B cell (primary cell): ENCODE measurements at regions not wholly inside any gene's neighbourhood (a gene's known extent, or its start where the extent isn't known, plus 50 kb on each side); places are given as distances from the start of the nearest gene placed in this dataset.

Experiments
- ATAC-seq: fragments of 200-7000 bp; cut with Tn5 transposase; one replicate; pipeline ENCODE4 v1.10.0; 2021; ENCODE audit warnings: low read depth, mild to moderate bottlenecking, moderate number of reproducible peaks, moderate library complexity
- CTCF ChIA-PET: fragments of 350-600 bp; sonication (Branson Sonifier 250); formaldehyde crosslinking; loops from one replicate; lab custom pipeline; 2021; ENCODE audit warnings: antibody characterized with exemption, inconsistent platforms; lab: Charles Lee
- POLR2A ChIA-PET: fragments of 350-600 bp; sonication (Branson Sonifier 250); formaldehyde crosslinking; loops from one replicate; lab custom pipeline; 2021; ENCODE audit warnings: antibody characterized with exemption; lab: Charles Lee
- DNase-seq: peaks from one replicate; pipeline ENCODE4 v3.0.0; 2013
- H2AFZ ChIP-seq: 2 replicates; pipeline ENCODE4 v1.6.1; 2012; ENCODE audit warnings: mild to moderate bottlenecking, low read depth, low read length; ENCODE audit not compliant: insufficient read depth, poor library complexity, severe bottlenecking
- H3K27ac ChIP-seq, 2 donors: 1 replicate in 1 of 2; 2 replicates in 1 of 2; pipeline ENCODE4 v1.5.1; 2012 to 2013; ENCODE audit warnings: low read length in 2 of 2, mild to moderate bottlenecking in 2 of 2, moderate library complexity in 1 of 2
- H3K27me3 ChIP-seq, 4 experiments: fragments of 200-600 bp in 1 of 4; sonication (generic) in 1 of 4; replicated peaks in 1 of 4; 1 replicate in 2 of 4; 2 replicates in 2 of 4; pipeline versions ENCODE4 v1.6.1 to v1.7.0; 2013 to 2016; ENCODE audit warnings: low read length in 3 of 4, mild to moderate bottlenecking in 2 of 4, mixed read lengths in 1 of 4, moderate library complexity in 1 of 4; ENCODE audit not compliant: insufficient read depth in 4 of 4, control insufficient read depth in 3 of 4; ENCODE audit errors: control extremely low read depth in 1 of 4
- H3K36me3 ChIP-seq, 2 experiments: replicated peaks in 1 of 2; 1 replicate in 1 of 2; 2 replicates in 1 of 2; pipeline versions ENCODE4 v1.6.1 to v1.7.1; 2013; ENCODE audit warnings: low read length in 1 of 2; ENCODE audit not compliant: insufficient read depth in 2 of 2, control insufficient read depth in 1 of 2; ENCODE audit errors: control extremely low read depth in 1 of 2, extremely low read depth in 1 of 2
- H3K4me1 ChIP-seq, 2 donors: fragments of 200-600 bp in 1 of 2; sonication (generic) in 1 of 2; 1 replicate in 1 of 2; 2 replicates in 1 of 2; pipeline versions ENCODE4 v1.5.1 to v1.6.1; 2013 to 2017; ENCODE audit warnings: low read length in 2 of 2; ENCODE audit not compliant: control insufficient read depth in 2 of 2, insufficient read depth in 2 of 2
- H3K4me2 ChIP-seq: replicated peaks from 2 replicates; pipeline ENCODE3; 2012; ENCODE audit warnings: mild to moderate bottlenecking, low read depth, low read length; ENCODE audit not compliant: poor library complexity, severe bottlenecking
- H3K4me3 ChIP-seq, 5 experiments: fragments of 200-600 bp in 1 of 5; sonication (generic) in 1 of 5; 1 replicate in 3 of 5; 2 replicates in 2 of 5; pipeline versions ENCODE4 v1.5.1 to v1.7.0; 2011 to 2016; ENCODE audit warnings: low read length in 4 of 5, mild to moderate bottlenecking in 4 of 5, low read depth in 2 of 5, control low read depth in 1 of 5, moderate library complexity in 1 of 5; ENCODE audit not compliant: insufficient read depth in 1 of 5; ENCODE audit errors: control extremely low read depth in 1 of 5, extremely low read depth in 1 of 5
- H3K79me2 ChIP-seq: fragments of 200-600 bp; sonication (generic); one replicate; pipeline ENCODE4 v1.6.0; 2016; ENCODE audit warnings: low read length; ENCODE audit not compliant: control insufficient read depth, insufficient read depth
- H3K9ac ChIP-seq: fragments of 200-600 bp; sonication (generic); 2 replicates; pipeline ENCODE4 v1.6.1; 2017; ENCODE audit warnings: mild to moderate bottlenecking, low read length, moderate library complexity
- H3K9me3 ChIP-seq, 3 donors: one replicate each; pipeline versions ENCODE4 v1.6.1 to v1.7.1; 2013; ENCODE audit warnings: low read length in 2 of 3; ENCODE audit not compliant: control insufficient read depth in 2 of 3, insufficient read depth in 1 of 3; ENCODE audit errors: control extremely low read depth in 1 of 3
- H4K20me1 ChIP-seq: 2 replicates; pipeline ENCODE4 v1.6.0; 2012; ENCODE audit warnings: mild to moderate bottlenecking, low read length; ENCODE audit not compliant: insufficient read depth, control insufficient read depth, poor library complexity, severe bottlenecking
- H3K27ac Mint-ChIP-seq: one replicate; pipeline ENCODE4 v1.8.0; 2021; ENCODE audit warnings: mixed read lengths
- H3K27me3 Mint-ChIP-seq: one replicate; pipeline ENCODE4 v1.8.0; 2021; ENCODE audit warnings: mixed read lengths
- H3K4me1 Mint-ChIP-seq: one replicate; pipeline ENCODE4 v1.8.0; 2021; ENCODE audit warnings: mixed read lengths
- H3K4me3 Mint-ChIP-seq: one replicate; pipeline ENCODE4 v1.8.0; 2021; ENCODE audit warnings: mixed read lengths
- H3K9me3 Mint-ChIP-seq: one replicate; pipeline ENCODE4 v1.8.0; 2022; ENCODE audit warnings: mixed read lengths; ENCODE audit not compliant: insufficient read depth
- EZH2 ChIP-seq: IDR thresholded peaks from 2 replicates; pipeline ENCODE4 v1.6.1; 2012; ENCODE audit warnings: borderline replicate concordance, low read depth, mild to moderate bottlenecking, moderate library complexity, low read length; ENCODE audit not compliant: insufficient read depth, poor library complexity, severe bottlenecking
- WGBS: methylation state at CpG from one replicate; pipeline ENCODE4 v1.1.5; 2013; ENCODE audit warnings: missing lambda C conversion rate; ENCODE audit not compliant: insufficient coverage; 5-methylcytosine and 5-hydroxymethylcytosine counted together
- intact Hi-C: fragments of 100-400 bp; cut with micrococcal nuclease; formaldehyde crosslinking; loops from one replicate; pipeline ENCODE4 v1.10.0; 2022
- TF ChIP-seq, protein P1 (sequence below): fragments of 200-600 bp; IDR thresholded peaks from one replicate; pipeline ENCODE4 v1.8.0; 2022; ENCODE audit warnings: antibody characterized with exemption, mild to moderate bottlenecking

DNA sequence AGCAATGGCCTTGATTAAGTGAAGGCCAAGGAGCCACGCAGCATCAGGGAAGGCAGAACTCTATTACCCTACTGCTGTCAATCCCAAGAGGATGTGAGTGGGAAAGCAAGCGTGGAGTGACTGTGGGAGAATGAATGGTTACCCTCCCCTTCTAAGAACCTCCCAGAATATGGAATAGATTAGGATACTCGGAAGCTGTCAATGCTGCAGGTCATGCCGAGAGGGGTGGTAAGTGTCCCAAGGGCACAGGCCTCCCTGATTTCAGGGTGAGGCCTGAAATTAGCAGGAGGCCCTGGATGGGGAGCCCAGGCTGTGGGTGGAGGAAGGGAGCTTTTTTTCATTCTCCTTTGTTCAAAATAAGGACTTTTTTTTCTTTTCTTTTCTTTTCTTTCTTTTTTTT is 179.9 kb upstream of the JAG1 start:
- H3K4me2 ChIP-seq = no peak overlapping the region
- no peak overlapping the region for H3K4me3 Mint-ChIP-seq
- no peaks in the 10 kb centered on the region for H3K27me3 ChIP-seq

DNA sequence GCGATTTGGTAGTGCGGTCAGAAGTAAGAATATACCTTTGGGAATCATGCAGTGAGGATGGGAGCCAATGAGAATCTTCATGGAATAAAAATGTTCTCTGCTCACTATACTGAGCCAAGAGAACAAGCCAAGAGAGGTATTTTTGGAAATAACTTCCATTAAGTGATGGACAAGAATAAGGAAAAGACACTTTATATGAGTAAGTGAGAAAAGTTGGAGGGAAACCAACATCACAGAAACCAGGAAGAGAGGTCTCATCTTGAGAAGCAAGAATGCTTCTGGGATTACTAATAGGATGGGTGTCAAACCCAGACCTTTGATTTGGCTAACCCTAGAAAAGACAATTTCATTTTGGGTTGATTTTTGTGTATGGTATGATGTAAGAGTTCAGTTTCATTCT is 181.2 kb upstream of the JAG1 start:
- H3K27me3 Mint-ChIP-seq = no peaks in the 10 kb centered on the region
- H3K4me1 Mint-ChIP-seq = no peaks in the 10 kb centered on the region
- ChIA-PET POLR2A (no interaction called here), CTCF (no interaction called here)
- no peaks in the 10 kb centered on the region for H3K79me2 ChIP-seq
- H3K4me2 ChIP-seq = no peak overlapping the region
- no peak overlapping the region for H2AFZ ChIP-seq
- H3K27me3 ChIP-seq = no peaks in the 10 kb centered on the region
- no peak overlapping the region for H3K4me3 ChIP-seq
- ATAC-seq = no peak
- H3K9me3 ChIP-seq = no peaks in the 10 kb centered on the region
- no peak overlapping the region for H3K27ac Mint-ChIP-seq
- H3K9ac ChIP-seq = no peak overlapping the region
- no peak overlapping the region for H3K4me3 Mint-ChIP-seq
- 100% methylated on average over 2 of the region's 2 CpGs for WGBS
- no peaks in the 10 kb centered on the region for H3K36me3 ChIP-seq
- H4K20me1 ChIP-seq = no peaks in the 10 kb centered on the region
- no peak overlapping the region for H3K27ac ChIP-seq
- H3K9me3 Mint-ChIP-seq = no peaks in the 10 kb centered on the region
- DNase-seq = no peak
- no peak for TF ChIP-seq EZH2
- TF ChIP-seq, protein P1, sequence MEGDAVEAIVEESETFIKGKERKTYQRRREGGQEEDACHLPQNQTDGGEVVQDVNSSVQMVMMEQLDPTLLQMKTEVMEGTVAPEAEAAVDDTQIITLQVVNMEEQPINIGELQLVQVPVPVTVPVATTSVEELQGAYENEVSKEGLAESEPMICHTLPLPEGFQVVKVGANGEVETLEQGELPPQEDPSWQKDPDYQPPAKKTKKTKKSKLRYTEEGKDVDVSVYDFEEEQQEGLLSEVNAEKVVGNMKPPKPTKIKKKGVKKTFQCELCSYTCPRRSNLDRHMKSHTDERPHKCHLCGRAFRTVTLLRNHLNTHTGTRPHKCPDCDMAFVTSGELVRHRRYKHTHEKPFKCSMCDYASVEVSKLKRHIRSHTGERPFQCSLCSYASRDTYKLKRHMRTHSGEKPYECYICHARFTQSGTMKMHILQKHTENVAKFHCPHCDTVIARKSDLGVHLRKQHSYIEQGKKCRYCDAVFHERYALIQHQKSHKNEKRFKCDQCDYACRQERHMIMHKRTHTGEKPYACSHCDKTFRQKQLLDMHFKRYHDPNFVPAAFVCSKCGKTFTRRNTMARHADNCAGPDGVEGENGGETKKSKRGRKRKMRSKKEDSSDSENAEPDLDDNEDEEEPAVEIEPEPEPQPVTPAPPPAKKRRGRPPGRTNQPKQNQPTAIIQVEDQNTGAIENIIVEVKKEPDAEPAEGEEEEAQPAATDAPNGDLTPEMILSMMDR = no peak
- H3K4me1 ChIP-seq = no peaks in the 10 kb centered on the region
- intact Hi-C loops = no loop called here

More for the DNA sequence above, 179.9 kb upstream of the JAG1 start:
- no peaks in the 10 kb centered on the region for H3K79me2 ChIP-seq
- no peaks in the 10 kb centered on the region for H4K20me1 ChIP-seq
- no peaks in the 10 kb centered on the region for H3K9me3 ChIP-seq
- no peak overlapping the region for H2AFZ ChIP-seq
- no peak for ATAC-seq
- Mint-ChIP-seq H3K4me1 (no peaks in the 10 kb centered on the region), H3K27ac (no peak overlapping the region), H3K9me3 (no peaks in the 10 kb centered on the region), H3K27me3 (no peaks in the 10 kb centered on the region)
- H3K9ac ChIP-seq = no peak overlapping the region
- H3K4me3 ChIP-seq = no peak overlapping the region
- H3K36me3 ChIP-seq = no peaks in the 10 kb centered on the region
- no peaks in the 10 kb centered on the region for H3K4me1 ChIP-seq
- POLR2A ChIA-PET = no interaction called here
- WGBS = no CpG with 5 or more reads among the region's 4 CpGs
- intact Hi-C loops = no loop called here
- CTCF ChIA-PET = no interaction called here
- H3K27ac ChIP-seq = no peak overlapping the region
- no peak for DNase-seq
- TF ChIP-seq, protein P1 = no peak
- no peak for TF ChIP-seq EZH2
